T-helper 2 cell treated with Interferon-gamma antibody and Interleukin-4, amounts not matched to agents 5 μg/mL and 100 μg/mL, for 36 hours (primary cell): ENCODE measurements at regions not wholly inside any gene's neighbourhood (a gene's known extent, or its start where the extent isn't known, plus 50 kb on each side); places are given as distances from the start of the nearest gene placed in this dataset.

Source experiments
- DNase-seq: peaks from one replicate; pipeline ENCODE4 v3.0.0; 2021; ENCODE audit warnings: low spot score
- H3K27ac Mint-ChIP-seq: one replicate; pipeline ENCODE4 v1.8.0; 2021; ENCODE audit warnings: mild to moderate bottlenecking, mixed read lengths
- H3K27me3 Mint-ChIP-seq: one replicate; pipeline ENCODE4 v1.8.0; 2021; ENCODE audit warnings: low read depth, mixed read lengths
- H3K36me3 Mint-ChIP-seq: one replicate; pipeline ENCODE4 v1.8.0; 2021; ENCODE audit warnings: low read depth, mixed read lengths
- H3K4me1 Mint-ChIP-seq: one replicate; pipeline ENCODE4 v1.8.0; 2021; ENCODE audit warnings: low read depth, mixed read lengths
- H3K4me3 Mint-ChIP-seq: one replicate; pipeline ENCODE4 v1.8.0; 2022; ENCODE audit warnings: mild to moderate bottlenecking, moderate library complexity, mixed read lengths
- H3K9me3 Mint-ChIP-seq: one replicate; pipeline ENCODE4 v1.8.0; 2021; ENCODE audit warnings: mixed read lengths

DNA sequence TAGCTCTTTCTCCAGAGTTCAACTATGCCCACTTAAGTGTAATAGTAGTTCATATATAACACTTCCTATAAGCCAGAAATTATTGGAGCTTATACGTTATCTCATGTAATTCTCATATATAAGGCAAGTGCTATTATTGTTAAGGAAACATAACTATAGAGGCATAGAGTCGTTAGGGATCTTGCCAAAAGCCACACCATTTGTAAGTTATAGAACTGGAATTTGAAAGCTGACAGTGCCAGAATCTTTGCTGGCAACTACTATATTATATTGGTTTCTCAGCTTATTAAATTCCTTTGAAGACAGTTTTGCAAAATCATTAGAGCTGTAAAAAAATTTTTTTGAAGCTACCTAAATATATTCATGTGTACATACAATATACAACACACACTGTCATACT, 51.0 kb upstream of the MBNL2 start:
- H3K9me3 Mint-ChIP-seq = peaks cover 13% of the 10 kb centered on the region
- no peak overlapping the region for H3K27ac Mint-ChIP-seq
- no peaks in the 10 kb centered on the region for H3K36me3 Mint-ChIP-seq
- H3K27me3 Mint-ChIP-seq = peaks cover 19% of the 10 kb centered on the region
- H3K4me1 Mint-ChIP-seq = no peaks in the 10 kb centered on the region
- H3K4me3 Mint-ChIP-seq = no peak overlapping the region
- DNase-seq = no peak
